Adrenal gland (tissue), 9 donors: ENCODE measurements at regions not wholly inside any gene's neighbourhood (a gene's known extent, or its start where the extent isn't known, plus 50 kb on each side); places are given as distances from the start of the nearest gene placed in this dataset.

Source experiments
- DNase-seq, 7 donors: peaks; one replicate each; pipeline ENCODE4 v3.0.0-alpha.2; 2019 to 2020
- H3K27ac ChIP-seq, 5 donors: fragments of 200-600 bp; sonication (generic) in 4 of 5; 1 replicate in 3 of 5; 2 replicates in 2 of 5; pipeline versions ENCODE4 v1.5.1 to v1.8.0; 2016 to 2020; ENCODE audit warnings: mild to moderate bottlenecking in 1 of 5
- H3K27me3 ChIP-seq: fragments of 200-600 bp; 2 replicates; pipeline ENCODE4 v1.8.0; 2021
- H3K36me3 ChIP-seq, 2 donors: fragments of 200-600 bp; replicated peaks in 1 of 2; 1 replicate in 1 of 2; 2 replicates in 1 of 2; pipeline versions ENCODE4 v1.5.1 to v1.8.0; 2018 to 2022
- H3K4me1 ChIP-seq, 2 donors: fragments of 200-600 bp; replicated peaks in 1 of 2; 1 replicate in 1 of 2; 2 replicates in 1 of 2; pipeline versions ENCODE4 v1.5.1 to v1.8.0; 2018 to 2021
- H3K4me3 ChIP-seq, 4 donors: fragments of 200-600 bp; sonication (generic) in 3 of 4; one replicate each; pipeline ENCODE4 v1.5.1; 2016 to 2018
- H3K9me3 ChIP-seq, 3 donors: fragments of 200-600 bp; sonication (generic) in 1 of 3; replicated peaks in 1 of 3; 1 replicate in 2 of 3; 2 replicates in 1 of 3; pipeline versions ENCODE4 v1.5.1 to v1.8.0; 2016 to 2021
- CTCF ChIP-seq, 6 experiments: fragments of 450-650 bp in 4 of 6; fragments of 200-600 bp in 2 of 6; sonication (generic) in 1 of 6; IDR thresholded peaks; 1 replicate in 5 of 6; 2 replicates in 1 of 6; pipeline versions ENCODE4 v1.5.1 to v1.8.0; 2016 to 2021; ENCODE audit warnings: antibody characterized with exemption in 6 of 6, mild to moderate bottlenecking in 2 of 6, moderate library complexity in 1 of 6
- POLR2A ChIP-seq, 2 donors: fragments of 450-650 bp; IDR thresholded peaks; one replicate each; pipeline ENCODE4 v1.6.1; 2017; ENCODE audit warnings: antibody characterized with exemption in 2 of 2, mild to moderate bottlenecking in 2 of 2, moderate library complexity in 1 of 2
- WGBS, 4 donors: extraction: QIAGEN DNeasy Blood & Tissue Kit in 2 of 4; methylation state at CpG; one replicate each; pipeline versions ENCODE4 v1.1.5 to v1.1.7; 2013 to 2017; 5-methylcytosine and 5-hydroxymethylcytosine counted together
- intact Hi-C, 2 donors: fragments of 100-400 bp; cut with DNase I; formaldehyde crosslinking; loops; one replicate each; pipeline versions ENCODE4 v1.14.1 to v1.15.0; 2022 to 2023
- donor health status: healthy with polysubstance abuse.
- donor health status: Bipolar disorder and iron deficiency.
- donor health status: DM: yes; HTN: yes; CAD: no.
- donor health status: DM: no; HTN: no; CAD: no.
- donor health status: DM: no; HTN: no; CAD: no.

DNA sequence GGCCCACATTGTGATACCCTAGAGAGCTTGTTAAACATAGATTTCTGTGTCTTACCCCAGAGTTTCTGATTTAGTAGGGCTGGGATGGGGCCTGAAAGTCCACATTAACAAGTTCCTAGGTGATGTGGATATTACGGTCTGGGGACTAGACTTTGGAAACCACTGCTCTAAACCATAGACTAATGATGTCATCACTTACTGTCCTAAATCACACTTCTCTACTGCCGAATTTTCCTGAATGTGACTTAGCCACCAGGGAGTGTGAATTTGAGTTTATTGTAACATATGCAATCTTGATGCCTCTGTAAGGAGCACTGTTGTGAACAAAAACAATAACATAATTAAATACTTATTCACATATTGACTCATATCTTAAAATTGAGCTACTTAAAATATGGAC, 165.6 kb downstream of the BTBD3 start:
- no peak for TF ChIP-seq POLR2A (IDR thresholded peaks at IDR 0.05)
- no peak for TF ChIP-seq CTCF (IDR thresholded peaks at IDR 0.05)
- WGBS, 4 donors: 64 to 93% (median 89%) methylated on average over 2 of the region's 2 CpGs

DNA sequence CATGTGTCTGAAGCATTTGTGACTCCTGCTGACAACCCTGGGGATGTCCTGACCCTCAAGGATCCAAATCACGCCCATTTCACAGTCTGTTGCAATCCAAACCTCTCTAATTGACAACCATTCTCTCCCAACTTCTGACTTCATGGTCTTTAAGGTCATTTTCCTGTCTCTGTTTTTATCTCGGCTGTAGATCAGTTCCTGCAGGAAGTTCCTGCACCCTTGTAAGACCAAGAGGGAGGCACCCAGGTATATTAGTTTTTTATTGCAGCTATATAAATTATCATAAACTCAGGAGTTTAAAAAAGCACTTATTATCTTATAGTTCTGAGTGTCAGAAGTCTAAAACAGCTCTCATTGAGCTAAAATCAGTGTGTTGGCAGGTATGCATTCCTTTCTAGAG, 166.8 kb downstream of the BTBD3 start:
- WGBS, 4 donors: 68 to 81% (median 78%) methylated on average over 2 of the region's 2 CpGs
- no peaks in the 10 kb centered on the region for H3K36me3 ChIP-seq
- H3K4me3 ChIP-seq: no peak overlapping the region
- no peak for DNase-seq
- no peak for TF ChIP-seq CTCF (IDR thresholded peaks at IDR 0.05)
- TF ChIP-seq POLR2A (IDR thresholded peaks at IDR 0.05): no peak
- H3K27me3 ChIP-seq: no peaks in the 10 kb centered on the region
- intact Hi-C loops: no loop called here
- H3K27ac ChIP-seq: no peak overlapping the region
- H3K4me1 ChIP-seq: no peaks in the 10 kb centered on the region
- H3K9me3 ChIP-seq: no peaks in the 10 kb centered on the region

More for the DNA sequence above, 165.6 kb downstream of the BTBD3 start:
- no peaks in the 10 kb centered on the region for H3K4me1 ChIP-seq
- no peaks in the 10 kb centered on the region for H3K36me3 ChIP-seq
- H3K27me3 ChIP-seq: no peaks in the 10 kb centered on the region
- no peak overlapping the region for H3K4me3 ChIP-seq
- DNase-seq: no peak
- no peaks in the 10 kb centered on the region for H3K9me3 ChIP-seq
- no peak overlapping the region for H3K27ac ChIP-seq
- intact Hi-C loops: no loop called here

GRCh38 chr20:12086359-12086758, 168.7 kb downstream of the BTBD3 start:
- Histone ChIP-seq H3K27me3 (no peaks in the 10 kb centered on the region), H3K4me1 (no peaks in the 10 kb centered on the region), H3K27ac (no peak overlapping the region), H3K36me3 (no peaks in the 10 kb centered on the region), H3K9me3 (no peaks in the 10 kb centered on the region), H3K4me3 (no peak overlapping the region)
- DNase-seq: no peak
- TF ChIP-seq CTCF (IDR thresholded peaks at IDR 0.05) (no peak), POLR2A (IDR thresholded peaks at IDR 0.05) (no peak)
- 55 to 77% (median 56%) methylated on average over 1 of the region's 1 CpG for WGBS, 4 donors
- intact Hi-C loops: no loop called here

GRCh38 chr20:12090920-12091319, 173.2 kb downstream of the BTBD3 start:
- Histone ChIP-seq H3K27me3 (no peaks in the 10 kb centered on the region), H3K4me1 (no peaks in the 10 kb centered on the region), H3K9me3 (no peaks in the 10 kb centered on the region), H3K36me3 (no peaks in the 10 kb centered on the region), H3K27ac (no peak overlapping the region), H3K4me3 (no peak overlapping the region)
- 43 to 72% (median 54%) methylated on average over 1 of the region's 1 CpG for WGBS, 4 donors
- DNase-seq: peak in 2 of 7 donors; percentile 5 to 17
- intact Hi-C loops: no loop called here
- no peak for TF ChIP-seq POLR2A (IDR thresholded peaks at IDR 0.05)
- no peak for TF ChIP-seq CTCF (IDR thresholded peaks at IDR 0.05)
